ENCODE measurements at regions not wholly inside any gene's neighbourhood (a gene's known extent, or its start where the extent isn't known, plus 50 kb on each side); places are given as distances from the start of the nearest gene placed in this dataset.

DNA sequence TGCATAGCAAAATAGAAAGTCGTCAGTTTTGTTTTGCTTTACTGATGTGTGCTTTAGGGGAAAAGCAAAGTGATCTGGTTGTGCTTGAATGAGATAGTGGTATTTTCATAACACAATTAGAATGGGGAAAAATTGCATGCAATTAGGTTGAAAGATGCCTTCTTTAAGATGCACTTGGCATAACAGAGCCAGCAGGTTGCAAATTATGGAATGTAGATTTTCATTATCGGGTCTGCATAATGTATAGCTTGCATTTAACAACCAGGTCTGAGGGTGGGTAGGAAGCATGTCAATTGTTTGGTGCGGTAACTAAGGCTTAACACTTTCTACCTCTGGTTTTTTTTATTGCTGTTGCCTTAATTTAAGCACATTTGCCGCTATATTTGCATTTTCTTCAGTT lies 370.7 kb upstream of the MCTP2 start:
- no peak overlapping the region for H2BK5ac ChIP-seq (ENCODE audit: low read depth, low read length)
- H3K23me2 ChIP-seq (ENCODE audit: low read depth, low read length) = no peaks in the 10 kb centered on the region
- H4K8ac ChIP-seq (ENCODE audit: extremely low read depth, insufficient read depth, low read length) = no peak overlapping the region
- no peaks in the 10 kb centered on the region for H3K36me3 ChIP-seq (ENCODE audit: control insufficient read depth in 2 of 4, insufficient read depth in 4 of 4, low read length in 3 of 4)
- ChIA-PET POLR2A (ENCODE audit: partially characterized antibody) (no interaction called here), CTCF (ENCODE audit: partially characterized antibody) (no interaction called here)
- H3K4me1 ChIP-seq (replicated peaks in 1 of 4; ENCODE audit: control insufficient read depth in 3 of 4, insufficient read depth in 4 of 4, low read length in 3 of 4) = no peaks in the 10 kb centered on the region
- H3K14ac ChIP-seq (ENCODE audit: insufficient read length) = no peak overlapping the region
- no peak for DNase-seq (ENCODE audit: low read depth in 1 of 2, low spot score in 2 of 2)
- no peaks in the 10 kb centered on the region for H3K79me1 ChIP-seq (ENCODE audit: low read depth, low read length)
- H3K79me2 ChIP-seq (ENCODE audit: control insufficient read depth in 1 of 2, insufficient read depth in 2 of 2, low read length in 2 of 2) = no peaks in the 10 kb centered on the region
- H2BK120ac ChIP-seq (replicated peaks; ENCODE audit: low read depth, low read length) = no peak overlapping the region
- no peak for FAIRE-seq
- no peak overlapping the region for H2AK5ac ChIP-seq (ENCODE audit: low read depth, low read length)
- no peak overlapping the region for H3K27ac ChIP-seq (ENCODE audit: low read depth, low read length)
- H3K4me2 ChIP-seq (ENCODE audit: insufficient read depth in 1 of 2, low read depth in 2 of 2, low read length in 2 of 2) = no peak overlapping the region
- no peaks in the 10 kb centered on the region for H3K9me3 ChIP-seq (ENCODE audit: insufficient read depth in 2 of 2, low read depth in 1 of 2, low read length in 1 of 2)
- H3K23ac ChIP-seq (ENCODE audit: insufficient read length) = no peak overlapping the region
- H3K27me3 ChIP-seq (replicated peaks in 1 of 4; ENCODE audit: control insufficient read depth in 3 of 4, extremely low read depth in 1 of 4, insufficient read depth in 3 of 4, low read length in 3 of 4) = no peaks in the 10 kb centered on the region
- no peak overlapping the region for H4K91ac ChIP-seq (replicated peaks; ENCODE audit: insufficient read length, low read length)
- H3K4ac ChIP-seq (replicated peaks; ENCODE audit: insufficient read length, low read depth, low read length) = no peak overlapping the region
- H4K20me1 ChIP-seq (replicated peaks in 1 of 2; ENCODE audit: control insufficient read depth in 1 of 2, insufficient read depth in 2 of 2, low read length in 2 of 2) = no peaks in the 10 kb centered on the region
- TF ChIP-seq EP300 (IDR thresholded peaks at IDR 0.05; ENCODE audit: borderline replicate concordance in 1 of 2, low read depth in 2 of 2, low read length in 2 of 2) (no peak), RNF2 (IDR thresholded peaks at IDR 0.05; ENCODE audit: borderline replicate concordance, low read depth, low read length, missing control alignments, poor library complexity, severe bottlenecking) (no peak), RFX5 (IDR thresholded peaks at IDR 0.05; ENCODE audit: borderline replicate concordance, low read depth, low read length) (no peak), SRF (IDR thresholded peaks at IDR 0.05; ENCODE audit: low read depth, low read length) (no peak), KDM1A (IDR thresholded peaks at IDR 0.05; ENCODE audit: borderline replicate concordance, low read length) (no peak), SP2 (IDR thresholded peaks at IDR 0.05; ENCODE audit: low read length) (no peak), HDAC6 (IDR thresholded peaks at IDR 0.05; ENCODE audit: low read depth, low read length) (no peak), GABPA (IDR thresholded peaks at IDR 0.05; ENCODE audit: borderline replicate concordance, insufficient read depth, low read length) (no peak), YY1 (IDR thresholded peaks at IDR 0.05; ENCODE audit: low read depth, low read length) (no peak), KDM5A (IDR thresholded peaks at IDR 0.05; ENCODE audit: low read length) (no peak)
- H3K56ac ChIP-seq (replicated peaks; ENCODE audit: insufficient read length, low read depth, low read length) = no peak overlapping the region
- no peak overlapping the region for H2AFZ ChIP-seq (ENCODE audit: low read length)
- H4K5ac ChIP-seq (ENCODE audit: insufficient read length, low read depth, low read length) = no peak overlapping the region
- no peak overlapping the region for H2BK15ac ChIP-seq (ENCODE audit: low read length)
- no peak overlapping the region for H2BK12ac ChIP-seq (ENCODE audit: low read depth, low read length)
- H3K4me3 ChIP-seq (ENCODE audit: extremely low read depth in 1 of 4, insufficient read depth in 2 of 4, low read depth in 3 of 4, low read length in 4 of 4) = no peak overlapping the region
- H2BK20ac ChIP-seq (ENCODE audit: low read length) = no peak overlapping the region
- H3K9ac ChIP-seq (replicated peaks in 1 of 4; ENCODE audit: extremely low read depth in 1 of 4, low read depth in 3 of 4, low read length in 3 of 4) = no peak overlapping the region
- WGBS, 2 experiments (ENCODE audit: extremely low coverage in 1 of 2, insufficient coverage in 1 of 2, insufficient read length in 1 of 2, insufficient replicate concordance in 2 of 2, low coverage in 1 of 2, low lambda C conversion rate in 2 of 2, missing lambda C conversion rate in 1 of 2) = 82% methylated on average over 4 of the region's 4 CpGs; no CpG with 5 or more reads in 1 of the 2 experiments
- H3K18ac ChIP-seq (ENCODE audit: extremely low read depth, low read length) = no peak overlapping the region

All from H1 (cell line).